Glutamatergic neuron (in vitro differentiated cells): ENCODE measurements at regions not wholly inside any gene's neighbourhood (a gene's known extent, or its start where the extent isn't known, plus 50 kb on each side); places are given as distances from the start of the nearest gene placed in this dataset.
A peak's percentile ranks its signal among the peaks of the same experiment; 100 is the strongest.

Source experiments
- DNase-seq: peaks from one replicate; pipeline ENCODE4 v3.0.0; 2022
- H3K27ac Mint-ChIP-seq: one replicate; pipeline ENCODE4 v1.8.0; 2020; ENCODE audit warnings: mild to moderate bottlenecking, mixed read lengths, inconsistent platforms; ENCODE audit not compliant: unreplicated experiment
- H3K27me3 Mint-ChIP-seq: one replicate; pipeline ENCODE4 v1.8.0; 2020; ENCODE audit warnings: mild to moderate bottlenecking, moderate library complexity, mixed read lengths, inconsistent platforms; ENCODE audit not compliant: unreplicated experiment
- H3K36me3 Mint-ChIP-seq: one replicate; pipeline ENCODE4 v1.8.0; 2020; ENCODE audit warnings: mild to moderate bottlenecking, mixed read lengths, inconsistent platforms; ENCODE audit not compliant: unreplicated experiment
- H3K4me1 Mint-ChIP-seq: one replicate; pipeline ENCODE4 v1.8.0; 2020; ENCODE audit warnings: mild to moderate bottlenecking, low read depth, mixed read lengths, inconsistent platforms; ENCODE audit not compliant: unreplicated experiment
- H3K4me3 Mint-ChIP-seq: one replicate; pipeline ENCODE4 v1.8.0; 2020; ENCODE audit warnings: mild to moderate bottlenecking, mixed read lengths, inconsistent platforms; ENCODE audit not compliant: unreplicated experiment
- H3K9me3 Mint-ChIP-seq: one replicate; pipeline ENCODE4 v1.8.0; 2020; ENCODE audit warnings: mild to moderate bottlenecking, moderate library complexity, mixed read lengths, inconsistent platforms; ENCODE audit not compliant: unreplicated experiment
- CTCF ChIP-seq: fragments of 200-600 bp; sonication (generic); IDR thresholded peaks from one replicate; pipeline ENCODE4 v1.5.0; 2021; ENCODE audit not compliant: partially characterized antibody, unreplicated experiment

- Mint-ChIP-seq H3K4me3 (no peak overlapping the region), H3K27ac (peak overlapping the region; percentile 60), H3K4me1 (peaks cover 10% of the 10 kb centered on the region), H3K27me3 (peaks cover 6% of the 10 kb centered on the region), H3K9me3 (peaks cover 2% of the 10 kb centered on the region), H3K36me3 (no peaks in the 10 kb centered on the region)
- DNase-seq: no peak
- TF ChIP-seq CTCF: no peak
Measured at GRCh38 chr16:73170612-73171038, 122.7 kb upstream of the ZFHX3 start.

- Mint-ChIP-seq H3K27ac (no peak overlapping the region), H3K27me3 (peaks cover 3% of the 10 kb centered on the region), H3K9me3 (no peaks in the 10 kb centered on the region), H3K4me3 (no peak overlapping the region), H3K4me1 (peaks cover 5% of the 10 kb centered on the region), H3K36me3 (no peaks in the 10 kb centered on the region)
- TF ChIP-seq CTCF: no peak
- no peak for DNase-seq
Measured at GRCh38 chr16:73166947-73167550, 119.1 kb upstream of the ZFHX3 start.

- no peaks in the 10 kb centered on the region for H3K4me1 Mint-ChIP-seq
- H3K36me3 Mint-ChIP-seq: no peaks in the 10 kb centered on the region
- no peak overlapping the region for H3K4me3 Mint-ChIP-seq
- no peak for DNase-seq
- H3K27me3 Mint-ChIP-seq: no peaks in the 10 kb centered on the region
- no peaks in the 10 kb centered on the region for H3K9me3 Mint-ChIP-seq
- TF ChIP-seq CTCF: no peak
- no peak overlapping the region for H3K27ac Mint-ChIP-seq
Measured at GRCh38 chr16:73166441-73166851, 118.5 kb upstream of the ZFHX3 start.

GRCh38 chr16:73163238-73163815, 115.4 kb upstream of the ZFHX3 start:
- H3K9me3 Mint-ChIP-seq: no peaks in the 10 kb centered on the region
- no peak for TF ChIP-seq CTCF
- DNase-seq: no peak
- H3K27me3 Mint-ChIP-seq: no peaks in the 10 kb centered on the region
- H3K27ac Mint-ChIP-seq: no peak overlapping the region
- H3K4me1 Mint-ChIP-seq: no peaks in the 10 kb centered on the region
- H3K36me3 Mint-ChIP-seq: peaks cover 6% of the 10 kb centered on the region
- no peak overlapping the region for H3K4me3 Mint-ChIP-seq

GRCh38 chr16:73161977-73162376, 114.0 kb upstream of the ZFHX3 start:
- Mint-ChIP-seq H3K27ac (no peak overlapping the region), H3K36me3 (peaks cover 6% of the 10 kb centered on the region), H3K4me3 (no peak overlapping the region), H3K9me3 (no peaks in the 10 kb centered on the region), H3K27me3 (no peaks in the 10 kb centered on the region), H3K4me1 (no peaks in the 10 kb centered on the region)
- no peak for TF ChIP-seq CTCF
- no peak for DNase-seq
